Natural killer cell (primary cell): ENCODE measurements at regions not wholly inside any gene's neighbourhood (a gene's known extent, or its start where the extent isn't known, plus 50 kb on each side); places are given as distances from the start of the nearest gene placed in this dataset.

Source experiments
- ATAC-seq, 3 donors: fragments of 150-1000 bp in 2 of 3; fragments of 200-7000 bp in 1 of 3; cut with Tn5 transposase; 1 replicate in 1 of 3; 2 replicates in 2 of 3; pipeline ENCODE4 v1.10.0; 2021; ENCODE audit warnings: mild to moderate bottlenecking in 2 of 3, moderate library complexity in 2 of 3
- DNase-seq, 2 donors: peaks; one replicate each; pipeline versions ENCODE4 v3.0.0 to v3.0.0-alpha.2; 2013 to 2021; ENCODE audit warnings: mixed read lengths in 1 of 2
- H3K27ac ChIP-seq: one replicate; pipeline ENCODE4 v1.5.1; 2013; ENCODE audit warnings: mild to moderate bottlenecking, low read length
- H3K27me3 ChIP-seq: one replicate; pipeline ENCODE4 v1.6.1; 2013; ENCODE audit warnings: low read length; ENCODE audit not compliant: control insufficient read depth, insufficient read depth
- H3K36me3 ChIP-seq: one replicate; pipeline ENCODE4 v1.6.1; 2013; ENCODE audit warnings: low read length; ENCODE audit not compliant: control insufficient read depth, insufficient read depth
- H3K4me1 ChIP-seq: one replicate; pipeline ENCODE4 v1.6.1; 2013; ENCODE audit warnings: low read length; ENCODE audit not compliant: control insufficient read depth, insufficient read depth
- H3K4me3 ChIP-seq: one replicate; pipeline ENCODE4 v1.5.1; 2013; ENCODE audit warnings: low read length
- H3K9me3 ChIP-seq: one replicate; pipeline ENCODE4 v1.6.1; 2013; ENCODE audit warnings: low read length; ENCODE audit not compliant: control insufficient read depth, insufficient read depth
- H3K27ac Mint-ChIP-seq, 2 donors: one replicate each; pipeline ENCODE4 v1.8.0; 2022; ENCODE audit warnings: mild to moderate bottlenecking in 2 of 2, mixed read lengths in 2 of 2, moderate library complexity in 1 of 2
- H3K27me3 Mint-ChIP-seq, 2 donors: one replicate each; pipeline ENCODE4 v1.8.0; 2022; ENCODE audit warnings: low read depth in 2 of 2, mixed read lengths in 2 of 2
- H3K36me3 Mint-ChIP-seq: one replicate; pipeline ENCODE4 v1.8.0; 2022; ENCODE audit warnings: mixed read lengths
- H3K4me1 Mint-ChIP-seq, 2 donors: one replicate each; pipeline ENCODE4 v1.8.0; 2022; ENCODE audit warnings: mixed read lengths in 2 of 2
- H3K4me3 Mint-ChIP-seq: one replicate; pipeline ENCODE4 v1.8.0; 2022; ENCODE audit warnings: mild to moderate bottlenecking, moderate library complexity, mixed read lengths
- H3K9me3 Mint-ChIP-seq, 2 donors: one replicate each; pipeline ENCODE4 v1.8.0; 2022; ENCODE audit warnings: mixed read lengths in 2 of 2
- CTCF ChIP-seq: fragments of 200-600 bp; IDR thresholded peaks from one replicate; pipeline ENCODE4 v1.8.0; 2022; ENCODE audit warnings: antibody characterized with exemption
- WGBS: methylation state at CpG from one replicate; pipeline ENCODE4 v1.1.7; 2013; ENCODE audit warnings: missing lambda C conversion rate; ENCODE audit not compliant: insufficient coverage; 5-methylcytosine and 5-hydroxymethylcytosine counted together
- intact Hi-C: fragments of 100-400 bp; cut with micrococcal nuclease; formaldehyde crosslinking; loops from one replicate; pipeline ENCODE4 v1.14.2; 2022

DNA sequence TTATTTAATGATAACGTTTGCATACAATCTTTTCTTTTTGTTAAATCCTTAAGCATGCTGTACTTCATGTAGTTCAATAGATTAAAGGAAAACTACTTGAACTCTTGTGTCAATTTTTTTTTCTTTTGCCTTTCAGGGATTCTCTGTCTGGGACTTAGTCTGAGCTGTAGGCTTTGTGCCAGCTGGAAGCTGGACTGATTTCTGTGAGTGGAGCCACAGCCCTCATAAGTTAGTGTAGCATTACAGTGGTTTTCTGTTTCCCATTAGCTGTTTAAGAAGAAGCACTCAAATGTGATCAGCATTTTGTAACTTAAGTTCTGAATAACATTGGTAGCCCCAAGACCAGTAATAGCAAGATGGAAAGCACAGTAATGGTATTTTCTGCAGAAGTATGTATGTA is 330.6 kb upstream of the MEF2C start:
- no peak overlapping the region for H3K27ac Mint-ChIP-seq
- no peaks in the 10 kb centered on the region for H3K27me3 ChIP-seq
- H3K9me3 Mint-ChIP-seq, result no peaks in the 10 kb centered on the region
- no peak overlapping the region for H3K27ac ChIP-seq
- intact Hi-C loops, result no loop called here
- H3K4me1 ChIP-seq, result no peaks in the 10 kb centered on the region
- no peak overlapping the region for H3K4me3 ChIP-seq
- no peaks in the 10 kb centered on the region for H3K36me3 Mint-ChIP-seq
- no peaks in the 10 kb centered on the region for H3K9me3 ChIP-seq
- no peaks in the 10 kb centered on the region for H3K36me3 ChIP-seq
- no peak for DNase-seq
- no CpG with 5 or more reads among the region's 1 CpG for WGBS
- H3K27me3 Mint-ChIP-seq, result no peaks in the 10 kb centered on the region
- no peak overlapping the region for H3K4me3 Mint-ChIP-seq
- no peak for TF ChIP-seq CTCF
- no peak for ATAC-seq
- H3K4me1 Mint-ChIP-seq, result no peaks in the 10 kb centered on the region

DNA sequence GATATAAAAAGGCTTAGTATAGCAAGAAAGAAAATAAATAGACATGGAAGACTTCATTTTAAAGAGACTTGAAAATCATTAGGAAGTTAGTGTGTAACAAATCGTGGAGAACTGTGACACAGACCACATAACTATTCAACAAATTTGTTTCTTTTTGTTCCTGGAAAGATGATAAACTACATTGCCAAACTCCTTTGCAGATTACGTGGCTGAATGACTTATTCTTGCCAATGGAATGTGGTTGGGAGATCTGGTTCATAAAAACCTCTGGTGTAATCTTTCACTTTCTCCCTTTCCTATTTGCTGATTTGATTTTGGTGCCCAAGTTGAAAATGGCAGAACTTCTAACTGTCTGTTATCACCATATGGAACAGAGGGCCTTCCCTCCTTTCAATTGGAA is 328.9 kb upstream of the MEF2C start:
- H3K36me3 Mint-ChIP-seq, result no peaks in the 10 kb centered on the region
- no peaks in the 10 kb centered on the region for H3K4me1 ChIP-seq
- no peaks in the 10 kb centered on the region for H3K36me3 ChIP-seq
- intact Hi-C loops, result no loop called here
- no peak for DNase-seq
- H3K27me3 ChIP-seq, result no peaks in the 10 kb centered on the region
- TF ChIP-seq CTCF, result no peak
- no peak overlapping the region for H3K27ac Mint-ChIP-seq
- ATAC-seq, result no peak
- H3K4me1 Mint-ChIP-seq, result no peaks in the 10 kb centered on the region
- H3K9me3 Mint-ChIP-seq, result no peaks in the 10 kb centered on the region
- no peak overlapping the region for H3K27ac ChIP-seq
- no peaks in the 10 kb centered on the region for H3K9me3 ChIP-seq
- H3K4me3 Mint-ChIP-seq, result no peak overlapping the region
- WGBS, result 83% methylated on average over 1 of the region's 2 CpGs
- no peaks in the 10 kb centered on the region for H3K27me3 Mint-ChIP-seq
- H3K4me3 ChIP-seq, result no peak overlapping the region

GRCh38 chr5:89208811-89209210 is 325.8 kb upstream of the MEF2C start:
- Histone ChIP-seq H3K4me1 (no peaks in the 10 kb centered on the region), H3K27me3 (no peaks in the 10 kb centered on the region), H3K4me3 (no peak overlapping the region), H3K27ac (no peak overlapping the region), H3K9me3 (no peaks in the 10 kb centered on the region), H3K36me3 (no peaks in the 10 kb centered on the region)
- TF ChIP-seq CTCF, result no peak
- no peaks in the 10 kb centered on the region for H3K9me3 Mint-ChIP-seq
- DNase-seq, result no peak
- H3K36me3 Mint-ChIP-seq, result no peaks in the 10 kb centered on the region
- WGBS, result 100% methylated on average over 2 of the region's 2 CpGs
- intact Hi-C loops, result no loop called here
- H3K27me3 Mint-ChIP-seq, result no peaks in the 10 kb centered on the region
- H3K4me1 Mint-ChIP-seq, result no peaks in the 10 kb centered on the region
- no peak overlapping the region for H3K27ac Mint-ChIP-seq
- no peak overlapping the region for H3K4me3 Mint-ChIP-seq
- no peak for ATAC-seq

DNA sequence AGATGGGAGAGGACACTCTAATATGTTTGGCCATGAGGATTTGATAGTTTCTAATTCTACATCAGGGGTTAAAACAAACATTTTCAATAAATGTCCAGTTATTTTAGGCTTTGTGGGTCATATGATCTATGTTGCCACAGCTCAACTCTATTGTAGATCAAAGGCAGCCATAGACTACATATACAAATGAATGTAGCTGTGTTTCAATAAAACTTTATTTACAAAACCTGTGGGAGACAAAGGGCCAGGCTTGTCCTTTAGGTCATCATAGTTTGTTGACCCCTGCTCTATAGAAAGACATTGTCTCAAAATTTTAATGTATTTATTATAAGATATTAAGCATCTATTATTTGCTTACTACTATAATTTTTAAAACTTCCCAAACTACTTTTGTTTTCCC is 325.4 kb upstream of the MEF2C start:
- Mint-ChIP-seq H3K36me3 (no peaks in the 10 kb centered on the region), H3K27ac (no peak overlapping the region), H3K27me3 (no peaks in the 10 kb centered on the region), H3K9me3 (no peaks in the 10 kb centered on the region), H3K4me1 (no peaks in the 10 kb centered on the region), H3K4me3 (no peak overlapping the region)
- Histone ChIP-seq H3K36me3 (no peaks in the 10 kb centered on the region), H3K27me3 (no peaks in the 10 kb centered on the region), H3K27ac (no peak overlapping the region), H3K4me1 (no peaks in the 10 kb centered on the region), H3K4me3 (no peak overlapping the region), H3K9me3 (no peaks in the 10 kb centered on the region)
- ATAC-seq, result no peak
- no peak for TF ChIP-seq CTCF
- no peak for DNase-seq
- intact Hi-C loops, result no loop called here
